GM18867 (cell line): ENCODE measurements at regions not wholly inside any gene's neighbourhood (a gene's known extent, or its start where the extent isn't known, plus 50 kb on each side); places are given as distances from the start of the nearest gene placed in this dataset.

Source experiments
- ATAC-seq: cut with Tn5 transposase; IDR thresholded peaks from one replicate; pipeline ENCODE4 v1.9.1; 2021; ENCODE audit warnings: mild to moderate bottlenecking, moderate library complexity; ENCODE audit not compliant: unreplicated experiment

GRCh38 chr2:217393585-217394032 lies 533.7 kb upstream of the TNP1 start:
- no peak for ATAC-seq

- no peak for ATAC-seq
Measured at GRCh38 chr2:217392930-217393584, 533.2 kb upstream of the TNP1 start.

- no peak for ATAC-seq
Measured at GRCh38 chr2:217387776-217388387, 528.0 kb upstream of the TNP1 start.

- no peak for ATAC-seq
Measured at GRCh38 chr2:217386041-217386440, 526.2 kb upstream of the TNP1 start.

GRCh38 chr2:217383620-217384019 lies 523.8 kb upstream of the TNP1 start:
- ATAC-seq: no peak

GRCh38 chr2:217382794-217383193 lies 522.9 kb upstream of the TNP1 start:
- ATAC-seq: no peak

GRCh38 chr2:217379807-217380206 lies 519.9 kb upstream of the TNP1 start:
- no peak for ATAC-seq

- ATAC-seq: no peak
Measured at GRCh38 chr2:217372794-217373193, 512.9 kb upstream of the TNP1 start.

GRCh38 chr2:217371781-217372213 lies 511.9 kb upstream of the TNP1 start:
- ATAC-seq: no peak

GRCh38 chr2:217370391-217370790 lies 510.5 kb upstream of the TNP1 start:
- no peak for ATAC-seq

- ATAC-seq: no peak
Measured at GRCh38 chr2:217367464-217367863, 507.6 kb upstream of the TNP1 start.

GRCh38 chr2:217366966-217367365 lies 507.1 kb upstream of the TNP1 start:
- ATAC-seq: no peak

- ATAC-seq: no peak
Measured at GRCh38 chr2:217366266-217366895, 506.5 kb upstream of the TNP1 start.

- no peak for ATAC-seq
Measured at GRCh38 chr2:217365656-217366055, 505.8 kb upstream of the TNP1 start.

- ATAC-seq: no peak
Measured at GRCh38 chr2:217364224-217364623, 504.4 kb upstream of the TNP1 start.

GRCh38 chr2:217363470-217363869 lies 503.6 kb upstream of the TNP1 start:
- no peak for ATAC-seq

GRCh38 chr2:217362710-217363109 lies 502.8 kb upstream of the TNP1 start:
- ATAC-seq: no peak

GRCh38 chr2:217362286-217362685 lies 502.4 kb upstream of the TNP1 start:
- ATAC-seq: no peak

GRCh38 chr2:217361483-217361880 lies 501.6 kb upstream of the TNP1 start:
- no peak for ATAC-seq

GRCh38 chr2:217360781-217361482 lies 501.1 kb upstream of the TNP1 start:
- no peak for ATAC-seq

- ATAC-seq: no peak
Measured at GRCh38 chr2:217360111-217360510, 500.2 kb upstream of the TNP1 start.
